ENCODE measurements at regions not wholly inside any gene's neighbourhood (a gene's known extent, or its start where the extent isn't known, plus 50 kb on each side); places are given as distances from the start of the nearest gene placed in this dataset.

GRCh38 chr4:178554352-178554751 is 1112.1 kb upstream of the AGA start:
- TF ChIP-seq, protein P1, sequence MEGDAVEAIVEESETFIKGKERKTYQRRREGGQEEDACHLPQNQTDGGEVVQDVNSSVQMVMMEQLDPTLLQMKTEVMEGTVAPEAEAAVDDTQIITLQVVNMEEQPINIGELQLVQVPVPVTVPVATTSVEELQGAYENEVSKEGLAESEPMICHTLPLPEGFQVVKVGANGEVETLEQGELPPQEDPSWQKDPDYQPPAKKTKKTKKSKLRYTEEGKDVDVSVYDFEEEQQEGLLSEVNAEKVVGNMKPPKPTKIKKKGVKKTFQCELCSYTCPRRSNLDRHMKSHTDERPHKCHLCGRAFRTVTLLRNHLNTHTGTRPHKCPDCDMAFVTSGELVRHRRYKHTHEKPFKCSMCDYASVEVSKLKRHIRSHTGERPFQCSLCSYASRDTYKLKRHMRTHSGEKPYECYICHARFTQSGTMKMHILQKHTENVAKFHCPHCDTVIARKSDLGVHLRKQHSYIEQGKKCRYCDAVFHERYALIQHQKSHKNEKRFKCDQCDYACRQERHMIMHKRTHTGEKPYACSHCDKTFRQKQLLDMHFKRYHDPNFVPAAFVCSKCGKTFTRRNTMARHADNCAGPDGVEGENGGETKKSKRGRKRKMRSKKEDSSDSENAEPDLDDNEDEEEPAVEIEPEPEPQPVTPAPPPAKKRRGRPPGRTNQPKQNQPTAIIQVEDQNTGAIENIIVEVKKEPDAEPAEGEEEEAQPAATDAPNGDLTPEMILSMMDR (IDR thresholded peaks at IDR 0.05; ENCODE audit: insufficient read depth, low read length, poor library complexity, severe bottlenecking), result no peak
- H3K4me3 ChIP-seq (replicated peaks; ENCODE audit: low read depth, low read length), result no peak overlapping the region
- DNase-seq (ENCODE audit: extremely low read depth, insufficient read length), result no peak
- H3K36me3 ChIP-seq (ENCODE audit: control insufficient read depth, insufficient read depth, low read length), result no peaks in the 10 kb centered on the region
- no peaks in the 10 kb centered on the region for H3K27me3 ChIP-seq (replicated peaks; ENCODE audit: control insufficient read depth, insufficient read depth, low read length)

- DNase-seq (ENCODE audit: extremely low read depth, insufficient read length), result no peak
- Histone ChIP-seq H3K36me3 (ENCODE audit: control insufficient read depth, insufficient read depth, low read length) (no peaks in the 10 kb centered on the region), H3K27me3 (replicated peaks; ENCODE audit: control insufficient read depth, insufficient read depth, low read length) (no peaks in the 10 kb centered on the region), H3K4me3 (replicated peaks; ENCODE audit: low read depth, low read length) (no peak overlapping the region)
- TF ChIP-seq, protein P1 (IDR thresholded peaks at IDR 0.05; ENCODE audit: insufficient read depth, low read length, poor library complexity, severe bottlenecking), result no peak
These were observed 1114.6 kb upstream of the AGA start for GRCh38 chr4:178556796-178557195.

GRCh38 chr4:178577933-178578332 is 1135.7 kb upstream of the AGA start:
- no peak for DNase-seq (ENCODE audit: extremely low read depth, insufficient read length)
- no peak overlapping the region for H3K4me3 ChIP-seq (replicated peaks; ENCODE audit: low read depth, low read length)
- TF ChIP-seq, protein P1 (IDR thresholded peaks at IDR 0.05; ENCODE audit: insufficient read depth, low read length, poor library complexity, severe bottlenecking), result no peak
- H3K27me3 ChIP-seq (replicated peaks; ENCODE audit: control insufficient read depth, insufficient read depth, low read length), result no peaks in the 10 kb centered on the region
- no peaks in the 10 kb centered on the region for H3K36me3 ChIP-seq (ENCODE audit: control insufficient read depth, insufficient read depth, low read length)

DNA sequence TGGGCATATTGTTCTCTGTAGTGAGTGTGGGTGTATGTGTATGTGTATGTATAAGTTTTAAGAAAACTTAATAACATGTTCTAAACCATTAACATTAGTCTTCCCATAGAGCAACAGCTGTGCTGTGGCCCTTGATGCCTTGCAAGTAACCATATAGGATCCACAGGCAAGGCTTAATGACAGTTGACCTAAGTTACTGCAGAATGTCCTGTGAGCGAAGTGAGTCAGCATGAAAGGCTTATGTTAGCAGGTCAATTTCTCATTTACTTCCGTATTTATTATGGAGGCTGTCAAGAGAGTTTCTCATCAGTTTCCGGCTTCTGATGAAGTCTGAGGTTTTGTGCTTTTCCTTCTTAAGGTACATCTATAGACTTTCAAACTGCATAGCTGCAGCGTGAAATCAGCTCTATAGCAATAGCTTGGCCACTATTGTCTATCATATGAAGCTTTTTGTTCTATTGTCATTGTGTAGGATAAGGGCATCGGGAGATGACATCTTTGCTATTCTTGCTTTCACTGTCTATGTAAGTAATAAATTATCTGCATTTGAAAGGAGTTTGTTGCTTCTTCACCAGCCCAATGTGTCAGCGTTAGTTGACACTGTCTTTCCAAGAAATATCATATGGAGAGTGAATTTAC is 1153.4 kb upstream of the AGA start:
- Histone ChIP-seq H3K4me3 (replicated peaks; ENCODE audit: low read depth, low read length) (no peak overlapping the region), H3K27me3 (replicated peaks; ENCODE audit: control insufficient read depth, insufficient read depth, low read length) (no peaks in the 10 kb centered on the region), H3K36me3 (ENCODE audit: control insufficient read depth, insufficient read depth, low read length) (no peaks in the 10 kb centered on the region)
- TF ChIP-seq, protein P1 (IDR thresholded peaks at IDR 0.05; ENCODE audit: insufficient read depth, low read length, poor library complexity, severe bottlenecking), result no peak
- DNase-seq (ENCODE audit: extremely low read depth, insufficient read length), result no peak

DNA sequence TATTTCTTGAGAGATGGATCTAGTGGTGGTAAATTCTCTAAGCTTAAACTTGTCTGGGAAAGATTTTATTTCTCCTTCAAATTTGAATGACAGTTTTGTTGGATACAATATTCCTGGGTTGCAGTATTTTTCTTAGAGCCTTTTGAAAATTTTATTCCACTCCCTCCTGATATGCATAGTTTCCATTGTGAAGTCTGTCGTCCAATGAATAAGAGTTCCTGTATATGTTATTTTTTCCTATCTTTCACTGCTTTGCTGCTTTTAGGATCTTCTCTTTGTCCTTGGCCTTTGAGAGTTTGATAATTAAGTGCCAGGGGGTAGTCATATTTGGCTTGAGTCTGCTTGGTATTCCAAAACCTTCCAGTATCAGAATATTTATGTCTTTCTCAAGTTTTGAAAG is 1156.4 kb upstream of the AGA start:
- DNase-seq (ENCODE audit: extremely low read depth, insufficient read length), result no peak
- H3K27me3 ChIP-seq (replicated peaks; ENCODE audit: control insufficient read depth, insufficient read depth, low read length), result no peaks in the 10 kb centered on the region
- H3K4me3 ChIP-seq (replicated peaks; ENCODE audit: low read depth, low read length), result no peak overlapping the region
- TF ChIP-seq, protein P1 (IDR thresholded peaks at IDR 0.05; ENCODE audit: insufficient read depth, low read length, poor library complexity, severe bottlenecking), result no peak
- no peaks in the 10 kb centered on the region for H3K36me3 ChIP-seq (ENCODE audit: control insufficient read depth, insufficient read depth, low read length)

DNA sequence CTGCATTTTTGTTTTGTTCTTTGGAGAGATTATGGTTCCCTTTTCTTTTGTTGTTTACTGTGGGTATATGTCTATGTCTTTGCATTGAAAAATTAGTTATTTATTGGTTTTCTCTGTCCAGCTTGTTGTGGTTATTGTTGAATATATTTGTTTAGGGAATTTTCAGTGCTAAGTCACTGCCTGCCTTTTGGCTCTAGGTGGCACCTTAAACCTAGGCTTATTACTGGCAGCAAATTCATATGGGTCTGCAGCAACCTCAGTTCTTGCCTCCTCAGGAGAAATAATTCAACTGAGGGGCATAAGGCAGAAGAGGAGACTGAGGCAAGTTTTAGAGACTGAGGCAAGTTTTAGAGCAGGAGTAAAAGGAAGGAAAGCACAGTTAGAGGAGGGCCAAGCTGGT is 1157.3 kb upstream of the AGA start:
- Histone ChIP-seq H3K4me3 (replicated peaks; ENCODE audit: low read depth, low read length) (no peak overlapping the region), H3K36me3 (ENCODE audit: control insufficient read depth, insufficient read depth, low read length) (no peaks in the 10 kb centered on the region), H3K27me3 (replicated peaks; ENCODE audit: control insufficient read depth, insufficient read depth, low read length) (no peaks in the 10 kb centered on the region)
- no peak for DNase-seq (ENCODE audit: extremely low read depth, insufficient read length)
- TF ChIP-seq, protein P1 (IDR thresholded peaks at IDR 0.05; ENCODE audit: insufficient read depth, low read length, poor library complexity, severe bottlenecking), result no peak
